Transverse colon (tissue), 4 donors: ENCODE measurements at regions not wholly inside any gene's neighbourhood (a gene's known extent, or its start where the extent isn't known, plus 50 kb on each side); places are given as distances from the start of the nearest gene placed in this dataset.

Experiments used
- DNase-seq: peaks from one replicate; pipeline ENCODE4 v3.0.0-alpha.2; 2019
- H3K27ac ChIP-seq, 4 donors: fragments of 200-600 bp; sonication (generic); 2 replicates each; pipeline ENCODE4 v1.5.1; 2016 to 2018; ENCODE audit warnings: inconsistent platforms in 4 of 4
- H3K27me3 ChIP-seq: fragments of 200-600 bp; sonication (generic); 2 replicates; pipeline ENCODE4 v1.5.1; 2017; ENCODE audit warnings: inconsistent platforms
- H3K36me3 ChIP-seq, 4 donors: fragments of 200-600 bp; sonication (generic); 2 replicates each; pipeline ENCODE4 v1.5.1; 2017 to 2019; ENCODE audit warnings: inconsistent platforms in 4 of 4
- H3K4me1 ChIP-seq, 4 donors: fragments of 200-600 bp; sonication (generic); 2 replicates each; pipeline ENCODE4 v1.5.1; 2017 to 2020; ENCODE audit warnings: inconsistent platforms in 4 of 4
- H3K4me3 ChIP-seq, 4 donors: fragments of 200-600 bp; sonication (generic); 1 replicate in 1 of 4; 2 replicates in 3 of 4; pipeline versions ENCODE4 v1.5.1 to v1.6.1; 2017 to 2019; ENCODE audit warnings: inconsistent platforms in 4 of 4
- H3K9me3 ChIP-seq, 2 donors: fragments of 200-600 bp; sonication (generic); 2 replicates each; pipeline ENCODE4 v1.5.1; 2017 to 2019; ENCODE audit warnings: inconsistent platforms in 2 of 2
- CTCF ChIP-seq, 5 experiments: fragments of 200-600 bp in 3 of 5; fragments of 450-650 bp in 2 of 5; sonication (generic) in 3 of 5; IDR thresholded peaks; 1 replicate in 2 of 5; 2 replicates in 3 of 5; pipeline ENCODE4 v1.5.1; 2016 to 2017; ENCODE audit warnings: antibody characterized with exemption in 5 of 5, inconsistent platforms in 3 of 5, mild to moderate bottlenecking in 2 of 5, moderate library complexity in 1 of 5
- EP300 ChIP-seq: sonication (generic); formaldehyde crosslinking; IDR thresholded peaks from one replicate; pipeline ENCODE4 v1.6.1; 2017; ENCODE audit warnings: antibody characterized with exemption, low read depth
- POLR2A ChIP-seq: fragments of 450-650 bp; IDR thresholded peaks from one replicate; pipeline ENCODE4 v1.6.1; 2016; ENCODE audit warnings: antibody characterized with exemption, mild to moderate bottlenecking, moderate library complexity
- POLR2AphosphoS5 ChIP-seq, 3 donors: sonication (generic); formaldehyde crosslinking; IDR thresholded peaks; one replicate each; pipeline ENCODE4 v1.6.1; 2016; ENCODE audit warnings: antibody characterized with exemption in 3 of 3
- WGBS, 2 donors: methylation state at CpG; one replicate each; pipeline ENCODE4 v1.1.5; 2018; ENCODE audit warnings: low coverage in 1 of 2; 5-methylcytosine and 5-hydroxymethylcytosine counted together
- in situ Hi-C, 4 donors: fragments of 200-750 bp; cut with MboI; loops; one replicate each; pipeline versions ENCODE4 v1.15.0 to v1.15.1; 2017; ENCODE audit warnings: low sequenced_read_pairs in 3 of 4, low pct_ligation_motif_present in 1 of 4, low pct_unique_long_range_greater_than_20kb in 1 of 4
- intact Hi-C: fragments of 100-400 bp; cut with DNase I; formaldehyde crosslinking; loops from one replicate; pipeline ENCODE4 v1.15.1; 2023; ENCODE audit warnings: low total_unique reads

- Histone ChIP-seq H3K27me3 (no peaks in the 10 kb centered on the region), H3K4me1 (no peaks in the 10 kb centered on the region), H3K27ac (no peak overlapping the region), H3K9me3 (no peaks in the 10 kb centered on the region), H3K4me3 (no peak overlapping the region), H3K36me3 (no peaks in the 10 kb centered on the region)
- no peak for DNase-seq
- WGBS, 2 donors = 33 to 87% methylated on average over 1 of the region's 1 CpG
- in situ Hi-C loops = no loop called here
- intact Hi-C loops = no loop called here
- TF ChIP-seq POLR2AphosphoS5 (IDR thresholded peaks at IDR 0.05) (no peak), CTCF (IDR thresholded peaks at IDR 0.05) (no peak), POLR2A (no peak), EP300 (no peak)
Observed at GRCh38 chr6:94124333-94124732, 705.0 kb upstream of the EPHA7 start.

DNA sequence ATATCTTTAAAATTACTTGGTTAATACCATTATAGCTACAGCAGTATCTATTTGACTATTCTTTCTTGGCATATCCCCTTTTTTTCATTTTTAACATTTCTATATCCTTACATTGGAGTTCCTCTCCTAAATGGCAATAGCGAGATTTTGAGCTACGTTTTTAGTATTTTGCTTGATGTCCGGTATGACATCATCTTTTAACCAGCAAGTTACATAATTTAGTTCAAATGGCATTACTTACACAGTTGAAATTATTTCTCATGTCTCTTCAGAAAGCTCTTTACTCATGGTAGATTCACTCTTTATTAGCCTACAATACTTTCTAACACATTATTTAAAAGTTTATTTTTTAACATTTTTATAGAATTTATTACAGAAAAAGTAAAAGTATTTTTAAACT lies 701.7 kb upstream of the EPHA7 start:
- TF ChIP-seq POLR2A (no peak), EP300 (no peak)
- no peaks in the 10 kb centered on the region for H3K9me3 ChIP-seq
- in situ Hi-C loops = no loop called here

DNA sequence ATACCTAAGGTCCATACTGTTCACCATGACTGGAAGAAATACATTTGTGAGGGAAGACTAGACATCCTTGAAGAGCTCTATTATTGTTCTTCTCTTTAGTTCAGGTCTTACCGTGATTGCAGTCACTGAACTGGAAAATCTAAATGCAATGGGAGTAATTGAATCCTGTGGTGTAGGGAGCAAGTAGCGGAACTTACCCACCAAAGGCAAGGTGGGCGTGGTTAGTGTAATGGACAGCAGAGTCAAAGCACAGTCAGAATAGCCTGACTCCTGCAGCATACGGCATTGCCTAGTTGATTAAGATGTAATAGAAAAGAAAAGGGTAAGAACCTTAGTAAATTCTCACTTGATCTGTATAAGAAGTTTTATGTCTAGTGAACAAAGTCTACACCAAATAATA lies 679.7 kb upstream of the EPHA7 start:
- 85 to 92% methylated on average over 4 of the region's 4 CpGs for WGBS, 2 donors
- no peak for DNase-seq
- intact Hi-C loops = no loop called here
- H3K27me3 ChIP-seq = no peaks in the 10 kb centered on the region
- H3K9me3 ChIP-seq = no peaks in the 10 kb centered on the region
- H3K36me3 ChIP-seq = no peaks in the 10 kb centered on the region
- H3K4me1 ChIP-seq = no peaks in the 10 kb centered on the region
- H3K27ac ChIP-seq = no peak overlapping the region
- in situ Hi-C loops = no loop called here
- TF ChIP-seq EP300 (no peak), POLR2AphosphoS5 (IDR thresholded peaks at IDR 0.05) (no peak), POLR2A (no peak), CTCF (IDR thresholded peaks at IDR 0.05) (no peak)
- H3K4me3 ChIP-seq = no peak overlapping the region

More for the DNA sequence above, 701.7 kb upstream of the EPHA7 start:
- no peak for DNase-seq
- H3K4me1 ChIP-seq = no peaks in the 10 kb centered on the region
- H3K27ac ChIP-seq = no peak overlapping the region
- H3K27me3 ChIP-seq = no peaks in the 10 kb centered on the region
- WGBS, 2 donors = 77 to 87% methylated on average over 3 of the region's 3 CpGs
- no peak overlapping the region for H3K4me3 ChIP-seq
- H3K36me3 ChIP-seq = no peaks in the 10 kb centered on the region
- intact Hi-C loops = no loop called here

DNA sequence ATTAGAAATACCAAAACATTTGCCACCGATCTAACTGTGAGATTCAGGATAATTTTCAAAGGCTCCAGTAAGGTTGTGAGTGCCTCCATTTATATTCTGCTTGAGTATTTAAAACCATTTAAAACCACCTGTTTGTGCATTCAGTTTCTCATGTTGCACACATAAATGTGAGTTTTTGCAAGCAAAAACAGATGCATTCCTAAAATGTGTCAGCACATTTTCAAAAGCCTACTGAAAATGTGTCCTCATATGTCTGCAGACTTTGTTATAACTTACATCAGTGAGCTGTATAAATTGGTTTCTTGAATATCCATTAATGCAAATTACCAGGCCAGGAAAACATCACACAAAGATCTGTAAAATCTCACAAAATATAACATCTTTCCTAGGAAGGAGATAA lies 676.6 kb upstream of the EPHA7 start:
- no peaks in the 10 kb centered on the region for H3K36me3 ChIP-seq
- TF ChIP-seq CTCF (IDR thresholded peaks at IDR 0.05) (no peak), EP300 (no peak), POLR2A (no peak), POLR2AphosphoS5 (IDR thresholded peaks at IDR 0.05) (no peak)
- no peaks in the 10 kb centered on the region for H3K4me1 ChIP-seq
- intact Hi-C loops (no loop called here), in situ Hi-C loops (no loop called here)
- no peak overlapping the region for H3K4me3 ChIP-seq
- H3K27ac ChIP-seq = no peak overlapping the region
- 77 to 94% methylated on average over 1 of the region's 1 CpG for WGBS, 2 donors
- H3K9me3 ChIP-seq = no peaks in the 10 kb centered on the region
- no peaks in the 10 kb centered on the region for H3K27me3 ChIP-seq
- no peak for DNase-seq

- TF ChIP-seq EP300 = no peak
- TF ChIP-seq CTCF (IDR thresholded peaks at IDR 0.05) = no peak
- no peak overlapping the region for H3K27ac ChIP-seq
- 70 to 88% methylated on average over 3 to 4 of the region's 4 CpGs for WGBS, 2 donors
- in situ Hi-C loops (no loop called here), intact Hi-C loops (no loop called here)
- H3K4me1 ChIP-seq = no peaks in the 10 kb centered on the region
- H3K36me3 ChIP-seq = no peaks in the 10 kb centered on the region
- no peaks in the 10 kb centered on the region for H3K27me3 ChIP-seq
- no peak overlapping the region for H3K4me3 ChIP-seq
- DNase-seq = no peak
- H3K9me3 ChIP-seq = no peaks in the 10 kb centered on the region
Observed at GRCh38 chr6:94089941-94090340, 670.6 kb upstream of the EPHA7 start.
